22Rv1 (cell line): ENCODE measurements at regions not wholly inside any gene's neighbourhood (a gene's known extent, or its start where the extent isn't known, plus 50 kb on each side); places are given as distances from the start of the nearest gene placed in this dataset.

Source experiments
- CTCF ChIP-seq: fragments of 450-650 bp; IDR thresholded peaks from 2 replicates; pipeline ENCODE4 v1.5.1; 2017; ENCODE audit warnings: mild to moderate bottlenecking
- ZFX ChIP-seq: fragments of 450-650 bp; IDR thresholded peaks from 2 replicates; pipeline ENCODE4 v1.6.1; 2017; ENCODE audit warnings: antibody characterized with exemption, borderline replicate concordance

- TF ChIP-seq ZFX (no peak), CTCF (no peak)
Observed at GRCh38 chr3:68315546-68315945, 616.8 kb downstream of the TAFA4 start.
